Colon (tissue), 2 donors: ENCODE measurements at regions not wholly inside any gene's neighbourhood (a gene's known extent, or its start where the extent isn't known, plus 50 kb on each side); places are given as distances from the start of the nearest gene placed in this dataset.

Experiments used
- FAIRE-seq: peaks from 2 replicates; lab custom pipeline; 2012; peaks lifted over from hg19 to GRCh38; lab: Jason Lieb, UNC
- donor health status: control.
- donor health status: control.

GRCh38 chr9:79215821-79216220 is 355.9 kb upstream of the TLE4 start:
- no peak for FAIRE-seq

- FAIRE-seq, result no peak
Measured at GRCh38 chr9:79220251-79220650, 351.5 kb upstream of the TLE4 start.

DNA sequence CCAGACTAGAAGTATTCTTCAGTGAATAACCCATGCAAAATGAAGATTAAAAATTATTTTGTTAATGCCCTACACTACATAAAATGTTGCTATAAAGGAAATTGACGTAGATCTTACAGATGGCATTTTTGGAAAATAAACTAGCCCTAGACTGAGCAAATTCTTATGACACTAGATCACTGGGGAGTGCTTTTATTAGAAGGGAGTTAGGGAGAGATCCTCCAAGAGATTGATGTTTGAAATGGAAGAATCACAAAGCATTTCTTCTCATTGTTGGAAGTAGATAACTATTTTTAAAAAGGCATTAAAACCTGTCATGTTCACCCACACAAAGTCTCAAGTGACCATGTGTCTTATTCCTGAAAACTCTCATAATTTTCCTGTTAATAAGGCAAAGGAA is 351.1 kb upstream of the TLE4 start:
- FAIRE-seq, result no peak

- FAIRE-seq, result no peak
Measured at GRCh38 chr9:79221084-79221483, 350.7 kb upstream of the TLE4 start.

GRCh38 chr9:79222483-79222882 is 349.3 kb upstream of the TLE4 start:
- no peak for FAIRE-seq

DNA sequence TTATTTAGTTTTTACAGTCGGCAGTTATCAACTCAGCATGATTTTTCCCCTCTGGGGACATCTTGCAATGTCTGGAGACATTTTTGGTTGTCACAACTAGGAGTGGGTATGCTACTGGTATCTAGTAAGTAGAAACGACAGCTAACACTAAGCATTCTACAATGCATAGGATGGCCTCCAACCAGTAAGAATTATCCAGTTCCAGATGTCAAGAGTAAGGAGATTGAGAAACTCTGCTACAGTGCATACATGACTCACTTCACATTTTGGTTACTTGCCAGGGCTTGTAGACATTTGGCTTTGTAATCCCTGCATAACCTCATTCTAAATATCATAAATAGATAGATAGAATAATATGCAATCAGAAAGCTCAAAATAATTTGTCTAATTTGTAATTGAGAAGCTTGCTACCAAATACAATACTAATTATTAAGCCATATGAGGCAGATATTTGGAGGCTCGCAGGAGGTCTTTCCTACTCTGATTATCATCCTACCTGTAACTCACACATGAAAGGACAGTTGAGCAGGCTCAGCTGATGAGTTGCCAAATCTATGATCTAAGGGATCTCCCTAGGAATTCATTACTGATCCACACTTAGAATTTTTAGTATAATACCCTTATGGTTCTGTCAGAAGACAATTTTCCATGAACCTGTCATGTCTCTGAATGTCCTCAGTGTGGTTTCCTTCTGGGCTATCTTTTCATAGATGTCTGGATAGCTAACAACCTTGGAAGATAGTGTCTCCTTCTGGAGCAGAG is 346.9 kb upstream of the TLE4 start:
- FAIRE-seq, result no peak

DNA sequence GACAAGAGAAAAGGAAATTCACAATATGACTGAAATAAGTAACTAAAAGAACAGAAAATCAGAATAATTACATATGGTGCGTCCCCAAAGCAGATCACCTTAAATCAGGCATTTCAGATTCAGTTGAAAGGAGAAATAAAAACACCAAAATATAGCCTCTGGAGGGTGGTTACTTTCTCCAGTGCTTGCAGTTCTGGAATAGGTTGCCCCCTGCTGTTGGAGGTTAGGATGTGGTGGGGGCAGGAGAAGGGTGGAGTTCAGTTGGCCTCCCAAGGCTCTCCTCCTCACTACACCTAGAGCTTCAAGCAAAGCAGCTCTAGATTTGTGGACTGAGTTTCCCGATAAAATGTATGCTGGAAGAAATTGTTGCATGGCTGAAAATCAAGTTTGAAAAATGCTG is 338.2 kb upstream of the TLE4 start:
- no peak for FAIRE-seq

GRCh38 chr9:79236466-79236865 is 335.3 kb upstream of the TLE4 start:
- FAIRE-seq, result no peak

DNA sequence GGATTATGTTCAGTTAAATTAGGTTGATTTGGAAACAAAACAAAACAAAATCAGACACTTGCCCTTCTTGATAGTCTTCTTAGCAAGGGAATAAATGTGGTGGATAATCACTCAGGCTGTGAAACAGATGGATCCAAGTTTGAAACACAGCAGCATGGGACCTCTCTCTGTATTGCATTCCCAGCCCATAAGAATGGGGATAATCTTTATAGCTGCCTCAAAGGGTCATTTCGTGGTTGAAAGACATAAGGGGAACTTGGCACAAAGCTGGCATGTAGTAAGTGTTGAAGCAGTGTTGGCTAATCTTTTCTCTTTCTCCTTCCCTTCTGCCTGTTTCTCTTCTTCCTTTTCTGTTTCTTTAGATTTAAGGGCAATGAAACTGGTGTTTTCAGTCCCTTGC is 333.9 kb upstream of the TLE4 start:
- FAIRE-seq, result no peak

DNA sequence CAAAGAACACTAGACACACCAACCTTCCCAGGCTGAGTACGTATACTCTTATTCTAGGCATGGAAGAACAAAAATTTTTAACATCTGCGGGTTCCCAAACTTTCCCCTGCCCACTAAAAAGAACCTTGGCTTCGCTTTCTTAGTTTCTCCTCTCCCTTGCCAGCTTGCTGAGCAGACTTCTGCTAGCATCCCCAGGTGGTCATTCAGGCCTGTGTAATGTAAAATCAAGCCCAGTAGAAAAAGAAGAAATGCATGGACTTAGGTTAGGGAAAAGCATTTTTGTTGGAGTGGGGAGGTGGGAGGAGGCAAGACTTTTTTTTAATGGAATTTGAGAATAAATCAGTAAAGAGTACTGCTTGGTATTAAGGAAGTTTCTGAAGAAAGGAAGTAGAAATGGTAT is 331.0 kb upstream of the TLE4 start:
- no peak for FAIRE-seq

DNA sequence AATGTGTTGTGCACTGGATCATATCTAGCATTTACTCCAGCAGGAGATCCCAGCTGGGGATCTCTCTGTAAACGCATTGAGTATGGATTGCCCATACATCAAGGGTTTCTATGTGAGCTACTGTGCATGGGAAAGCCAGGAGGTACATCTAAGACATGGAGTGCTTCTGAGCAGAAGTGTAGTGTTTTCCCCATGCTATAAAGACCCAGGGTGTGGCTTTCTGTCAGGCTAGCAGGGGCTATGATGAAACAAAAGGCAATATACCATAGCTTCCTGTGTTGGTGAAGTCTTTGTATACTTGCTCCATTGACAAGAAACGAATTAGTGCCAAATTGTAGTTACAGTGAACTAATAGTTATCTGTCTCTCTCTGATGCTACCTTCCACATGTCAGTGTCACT is 329.3 kb upstream of the TLE4 start:
- no peak for FAIRE-seq

- no peak for FAIRE-seq
Measured at GRCh38 chr9:79246170-79246569, 325.6 kb upstream of the TLE4 start.

- FAIRE-seq, result no peak
Measured at GRCh38 chr9:79247021-79247420, 324.7 kb upstream of the TLE4 start.

DNA sequence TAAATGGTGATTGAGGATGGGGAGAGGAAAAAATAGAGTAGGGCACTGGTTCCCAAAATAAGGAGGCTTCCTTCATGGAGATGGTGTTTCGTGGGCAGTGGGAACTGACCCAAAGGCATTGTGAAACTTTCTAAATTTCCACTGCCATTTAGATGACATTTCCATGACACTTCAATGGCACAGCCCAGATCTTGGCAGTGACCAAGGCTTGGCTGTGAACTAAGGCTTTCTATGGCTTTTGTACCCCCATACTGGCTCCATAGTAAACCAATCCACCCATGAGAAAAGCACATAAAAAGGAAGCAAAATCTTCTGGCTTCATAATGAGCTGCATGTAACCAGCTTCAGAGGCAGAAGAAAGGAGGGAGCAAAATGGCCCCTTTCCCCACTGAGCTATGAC is 321.0 kb upstream of the TLE4 start:
- no peak for FAIRE-seq

DNA sequence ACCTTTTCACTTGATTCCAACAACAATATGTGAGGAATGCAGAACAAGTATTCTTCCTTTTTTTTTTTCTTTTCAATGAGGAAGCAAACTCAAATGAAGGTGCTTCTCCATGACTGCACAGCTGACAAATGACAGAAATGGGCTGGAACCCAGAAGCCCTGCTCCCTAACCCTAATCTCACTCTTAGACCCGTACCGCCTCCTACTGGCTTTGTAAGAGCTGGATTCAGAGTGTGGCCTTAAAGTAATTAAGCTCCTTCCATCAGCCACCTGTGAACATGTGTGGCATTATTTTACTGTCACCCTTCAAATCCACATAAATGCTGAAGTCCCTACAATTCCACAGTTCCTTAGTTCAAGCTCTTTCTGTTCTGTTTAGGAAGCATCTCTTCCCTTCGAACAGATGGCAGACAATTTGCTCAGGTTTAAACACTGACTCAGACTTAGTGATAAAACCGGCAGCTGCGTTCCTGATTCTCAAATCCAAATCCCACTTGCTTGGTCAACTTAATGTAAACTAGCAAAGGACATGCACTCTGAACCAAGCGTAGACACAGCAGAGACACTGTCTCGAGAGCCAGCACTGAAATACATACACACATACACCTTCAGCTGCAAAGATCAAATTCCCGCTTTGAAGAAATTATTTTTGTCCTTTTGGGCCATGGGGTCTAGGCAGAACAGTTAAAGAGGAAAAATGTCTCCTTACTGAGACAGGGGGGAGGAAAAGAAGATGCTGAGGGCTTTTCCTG is 316.7 kb upstream of the TLE4 start:
- no peak for FAIRE-seq

DNA sequence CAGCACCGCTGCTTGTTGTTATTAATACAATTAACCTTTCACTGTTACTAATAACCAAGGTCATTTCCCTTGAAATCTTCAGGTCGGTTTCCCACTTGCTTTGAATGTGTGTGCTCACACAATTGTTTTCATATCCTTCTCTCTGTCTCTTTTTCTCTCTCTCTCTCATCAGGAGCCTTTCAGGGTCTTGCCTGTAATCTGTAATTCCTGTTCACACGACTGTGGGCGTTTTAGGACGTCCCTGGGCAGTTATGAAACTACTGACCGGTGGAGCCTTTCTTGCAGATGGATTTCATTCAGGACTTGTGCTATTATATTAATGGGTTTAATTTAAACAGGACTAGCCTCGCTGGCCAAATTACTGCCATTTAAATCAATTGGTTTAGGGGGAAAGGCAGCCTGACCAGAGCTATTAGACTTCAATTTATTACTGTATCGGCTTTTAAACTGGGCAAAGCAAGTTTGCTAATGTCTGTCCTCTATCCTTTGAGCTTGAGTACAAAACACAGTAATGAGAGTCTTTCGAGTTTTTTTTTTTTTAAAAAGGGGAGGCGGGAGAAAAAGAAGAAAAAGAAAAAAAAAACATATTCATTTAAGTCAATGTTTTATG is 316.0 kb upstream of the TLE4 start:
- FAIRE-seq, result no peak

- FAIRE-seq, result no peak
Measured at GRCh38 chr9:79256691-79257213, 315.0 kb upstream of the TLE4 start.

GRCh38 chr9:79257228-79257781 is 314.5 kb upstream of the TLE4 start:
- FAIRE-seq, result no peak

GRCh38 chr9:79257790-79258351 is 313.9 kb upstream of the TLE4 start:
- no peak for FAIRE-seq

GRCh38 chr9:79259858-79260257 is 311.9 kb upstream of the TLE4 start:
- no peak for FAIRE-seq

DNA sequence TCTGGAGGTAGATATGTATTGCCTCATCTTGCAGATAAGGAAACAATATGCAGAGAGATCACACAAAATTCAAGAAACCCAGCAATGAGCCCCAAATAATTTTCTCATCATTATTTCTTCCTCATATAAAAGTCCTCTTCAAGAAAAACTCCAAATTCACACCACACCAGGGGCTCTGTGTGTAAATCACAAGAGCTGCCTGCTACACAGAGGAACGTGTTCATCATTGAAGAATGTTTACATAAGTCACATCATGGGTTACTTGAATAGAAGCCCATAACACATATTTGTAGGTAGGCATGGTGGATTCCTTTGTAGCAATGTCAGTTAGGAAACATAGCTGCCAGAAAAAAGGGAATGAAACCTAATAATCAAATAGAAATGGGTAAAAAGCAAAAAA is 308.1 kb upstream of the TLE4 start:
- no peak for FAIRE-seq

DNA sequence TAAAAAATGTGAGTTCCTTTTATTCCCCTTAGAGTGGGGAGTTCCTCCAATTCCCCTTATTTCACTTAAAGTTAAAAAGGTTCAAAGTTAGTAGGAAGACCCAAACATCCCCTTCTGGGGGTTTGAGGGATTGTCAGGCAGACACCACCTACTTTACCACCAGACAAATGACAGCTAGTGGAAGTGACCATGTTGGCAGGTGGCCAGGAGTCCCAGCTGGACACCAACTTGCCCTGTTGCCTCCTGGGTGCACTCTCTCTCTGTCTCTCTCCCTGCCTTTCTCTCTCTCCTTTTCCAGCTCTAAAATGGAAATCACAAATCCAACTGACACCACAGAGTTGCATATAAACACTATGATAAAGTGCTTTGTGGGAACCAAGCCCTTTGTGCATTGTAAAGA is 307.7 kb upstream of the TLE4 start:
- FAIRE-seq, result no peak
